Duodenal mucosa (tissue), 2 donors: ENCODE measurements at regions not wholly inside any gene's neighbourhood (a gene's known extent, or its start where the extent isn't known, plus 50 kb on each side); places are given as distances from the start of the nearest gene placed in this dataset.

Experiments used
- H3K27ac ChIP-seq: one replicate; pipeline ENCODE4 v1.7.0; 2013; ENCODE audit warnings: low read depth, low read length
- H3K27me3 ChIP-seq, 2 donors: one replicate each; pipeline ENCODE4 v1.7.0; 2013; ENCODE audit warnings: low read length in 2 of 2, control low read depth in 1 of 2; ENCODE audit not compliant: insufficient read depth in 2 of 2, control insufficient read depth in 1 of 2
- H3K36me3 ChIP-seq, 2 donors: one replicate each; pipeline ENCODE4 v1.7.0; 2013; ENCODE audit warnings: low read length in 2 of 2, control low read depth in 1 of 2; ENCODE audit not compliant: insufficient read depth in 2 of 2, control insufficient read depth in 1 of 2
- H3K4me1 ChIP-seq, 2 donors: one replicate each; pipeline ENCODE4 v1.7.0; 2013; ENCODE audit warnings: low read length in 2 of 2, control low read depth in 1 of 2; ENCODE audit not compliant: insufficient read depth in 2 of 2, control insufficient read depth in 1 of 2
- H3K4me3 ChIP-seq, 2 donors: one replicate each; pipeline ENCODE4 v1.7.0; 2013; ENCODE audit warnings: low read length in 2 of 2, low read depth in 1 of 2
- H3K9ac ChIP-seq, 2 donors: one replicate each; pipeline ENCODE4 v1.7.0; 2013; ENCODE audit warnings: low read length in 2 of 2, low read depth in 1 of 2
- H3K9me3 ChIP-seq, 2 donors: one replicate each; pipeline ENCODE4 v1.7.0; 2013; ENCODE audit warnings: low read length in 2 of 2, control low read depth in 1 of 2; ENCODE audit not compliant: control insufficient read depth in 1 of 2

- no peaks in the 10 kb centered on the region for H3K36me3 ChIP-seq
- H3K4me1 ChIP-seq: peaks cover 13 to 19% of the 10 kb centered on the region in 2 donors
- peak overlapping the region in 1 of 2 donors; percentile 5 for H3K9ac ChIP-seq
- H3K27ac ChIP-seq: no peak overlapping the region
- H3K27me3 ChIP-seq: peaks cover 0 to 23% of the 10 kb centered on the region in 2 donors
- no peaks in the 10 kb centered on the region for H3K9me3 ChIP-seq
- peak overlapping the region; percentile 77 to 82 for H3K4me3 ChIP-seq
Observed at GRCh38 chr2:71277536-71278103, 50.7 kb upstream of the PAIP2B start.

GRCh38 chr2:71277147-71277475 is 50.2 kb upstream of the PAIP2B start:
- Histone ChIP-seq H3K4me1 (peaks cover 13 to 19% of the 10 kb centered on the region in 2 donors), H3K9me3 (no peaks in the 10 kb centered on the region), H3K36me3 (no peaks in the 10 kb centered on the region), H3K27ac (no peak overlapping the region), H3K9ac (no peak overlapping the region), H3K4me3 (peak overlapping the region; percentile 77 to 82), H3K27me3 (peaks cover 0 to 21% of the 10 kb centered on the region in 2 donors)

- Histone ChIP-seq H3K4me3 (peak overlapping the region; percentile 77 to 82), H3K9me3 (no peaks in the 10 kb centered on the region), H3K27ac (no peak overlapping the region), H3K9ac (peak overlapping the region in 1 of 2 donors; percentile 60), H3K36me3 (no peaks in the 10 kb centered on the region), H3K4me1 (peaks cover 13 to 19% of the 10 kb centered on the region in 2 donors), H3K27me3 (peaks cover 0 to 18% of the 10 kb centered on the region in 2 donors)
Observed at GRCh38 chr2:71276311-71277146, 49.6 kb upstream of the PAIP2B start.
